ENCODE measurements at regions not wholly inside any gene's neighbourhood (a gene's known extent, or its start where the extent isn't known, plus 50 kb on each side); places are given as distances from the start of the nearest gene placed in this dataset.

DNA sequence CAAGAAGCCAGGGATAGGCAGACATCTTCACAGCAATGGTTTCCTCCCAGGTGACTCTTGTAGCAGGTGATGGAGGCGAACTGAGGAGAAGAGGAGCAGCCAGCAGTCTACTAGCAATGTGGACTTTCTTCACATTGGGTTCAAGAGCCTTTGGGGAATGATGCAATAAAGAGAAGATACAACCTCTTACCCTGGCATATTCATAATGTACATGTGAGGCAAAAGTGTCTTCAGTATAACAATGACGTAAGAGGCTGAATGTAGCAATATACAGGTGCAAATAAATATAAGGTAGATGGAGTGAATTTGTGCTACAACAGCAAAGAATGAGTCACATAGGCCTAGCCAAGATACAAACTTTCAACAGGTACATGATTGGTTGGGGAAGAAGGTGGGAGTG is 70.9 kb upstream of the SOX9 start:
- no peaks in the 10 kb centered on the region for H3K4me1 ChIP-seq (ENCODE audit: insufficient read depth, low read length)
- H3K4me3 ChIP-seq (ENCODE audit: low read length in 2 of 2): no peak overlapping the region
- POLR2A ChIA-PET (ENCODE audit: partially characterized antibody): no interaction called here
- intact Hi-C loops (cut with micrococcal nuclease): no loop called here
- H3K36me3 ChIP-seq (ENCODE audit: insufficient read depth, low read length): no peaks in the 10 kb centered on the region
- peaks cover 0 to 14% (median 4%) of the 10 kb centered on the region in 8 donors for H3K9me3 Mint-ChIP-seq
- CTCF ChIA-PET (ENCODE audit: partially characterized antibody): no interaction called here
- no peak overlapping the region for H3K27ac Mint-ChIP-seq
- no peaks in the 10 kb centered on the region for H3K36me3 Mint-ChIP-seq
- H3K9me3 ChIP-seq (ENCODE audit: control insufficient read depth in 1 of 2, low read length in 2 of 2): no peaks in the 10 kb centered on the region
- H3K27ac ChIP-seq (ENCODE audit: low read depth, low read length): no peak overlapping the region
- DNase-seq: no peak
- H3K27me3 ChIP-seq (ENCODE audit: insufficient read depth, low read length): no peaks in the 10 kb centered on the region
- no peak overlapping the region for H3K4me3 Mint-ChIP-seq
- H3K4me1 Mint-ChIP-seq: no peaks in the 10 kb centered on the region
- H3K27me3 Mint-ChIP-seq: peaks cover 3 to 7% of the 10 kb centered on the region in 2 donors

DNA sequence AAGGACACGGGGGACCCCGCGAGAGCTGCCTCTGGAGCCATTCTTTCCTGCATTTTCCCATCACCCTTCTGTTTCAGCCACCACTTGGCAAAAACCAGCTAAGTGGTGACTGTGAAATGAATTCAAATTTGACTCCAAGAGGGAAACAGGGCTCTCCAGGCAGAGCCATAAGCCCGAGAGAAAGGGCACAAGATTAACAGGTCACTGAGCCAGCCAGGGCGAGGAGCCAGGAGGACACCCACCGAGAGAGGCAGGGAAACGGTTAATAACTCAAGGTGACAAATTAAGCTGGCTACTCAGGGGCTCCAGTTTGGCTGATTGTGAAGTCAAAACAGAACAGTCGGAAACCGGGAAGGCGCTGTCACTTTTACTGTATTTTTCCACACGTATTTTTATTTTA is 67.8 kb upstream of the SOX9 start:
- H3K36me3 Mint-ChIP-seq: no peaks in the 10 kb centered on the region
- no peaks in the 10 kb centered on the region for H3K4me1 Mint-ChIP-seq
- H3K27ac Mint-ChIP-seq: no peak overlapping the region
- peaks cover 0 to 7% of the 10 kb centered on the region in 2 donors for H3K27me3 Mint-ChIP-seq
- no peak overlapping the region for H3K27ac ChIP-seq (ENCODE audit: low read depth, low read length)
- H3K4me3 ChIP-seq (ENCODE audit: low read length in 2 of 2): no peak overlapping the region
- intact Hi-C loops (cut with micrococcal nuclease): no loop called here
- H3K36me3 ChIP-seq (ENCODE audit: insufficient read depth, low read length): no peaks in the 10 kb centered on the region
- no peaks in the 10 kb centered on the region for H3K9me3 ChIP-seq (ENCODE audit: control insufficient read depth in 1 of 2, low read length in 2 of 2)
- ChIA-PET POLR2A (ENCODE audit: partially characterized antibody) (no interaction called here), CTCF (ENCODE audit: partially characterized antibody) (no interaction called here)
- peaks cover 0 to 14% (median 3%) of the 10 kb centered on the region in 8 donors for H3K9me3 Mint-ChIP-seq
- DNase-seq: no peak
- no peaks in the 10 kb centered on the region for H3K4me1 ChIP-seq (ENCODE audit: insufficient read depth, low read length)
- H3K4me3 Mint-ChIP-seq: no peak overlapping the region
- H3K27me3 ChIP-seq (ENCODE audit: insufficient read depth, low read length): no peaks in the 10 kb centered on the region

- Mint-ChIP-seq H3K36me3 (no peaks in the 10 kb centered on the region), H3K4me1 (no peaks in the 10 kb centered on the region), H3K4me3 (no peak overlapping the region), H3K27ac (no peak overlapping the region), H3K27me3 (peaks cover 0 to 7% of the 10 kb centered on the region in 2 donors), H3K9me3 (peaks cover 0 to 14% (median 3%) of the 10 kb centered on the region in 8 donors)
- Histone ChIP-seq H3K4me1 (ENCODE audit: insufficient read depth, low read length) (no peaks in the 10 kb centered on the region), H3K4me3 (ENCODE audit: low read length in 2 of 2) (no peak overlapping the region), H3K36me3 (ENCODE audit: insufficient read depth, low read length) (no peaks in the 10 kb centered on the region), H3K27ac (ENCODE audit: low read depth, low read length) (no peak overlapping the region), H3K9me3 (ENCODE audit: control insufficient read depth in 1 of 2, low read length in 2 of 2) (no peaks in the 10 kb centered on the region), H3K27me3 (ENCODE audit: insufficient read depth, low read length) (no peaks in the 10 kb centered on the region)
- intact Hi-C loops (cut with micrococcal nuclease): no loop called here
- DNase-seq: no peak
- CTCF ChIA-PET (ENCODE audit: partially characterized antibody): no interaction called here
- POLR2A ChIA-PET (ENCODE audit: partially characterized antibody): no interaction called here
These were observed 67.4 kb upstream of the SOX9 start for GRCh38 chr17:72053449-72053848.

DNA sequence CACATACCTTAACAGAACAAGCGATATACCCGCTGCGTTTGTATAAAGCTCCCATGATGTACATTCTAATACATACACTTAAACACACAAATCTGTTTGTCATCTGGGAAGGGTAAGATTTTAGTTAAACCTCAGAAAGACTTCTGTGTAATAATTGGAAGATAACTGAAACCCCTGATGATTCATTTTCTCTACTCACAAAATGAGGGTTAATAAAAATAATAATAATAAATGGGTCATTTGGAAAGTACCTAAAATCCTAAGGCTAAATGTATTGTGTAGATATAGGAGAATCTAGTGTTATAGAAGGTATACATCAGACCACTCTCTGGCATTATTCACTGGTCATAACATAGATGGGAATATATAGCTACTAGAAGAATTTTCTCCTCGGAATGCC is 64.7 kb upstream of the SOX9 start:
- Mint-ChIP-seq H3K9me3 (peaks cover 0 to 11% (median 2%) of the 10 kb centered on the region in 8 donors), H3K4me3 (no peak overlapping the region), H3K27ac (no peak overlapping the region), H3K4me1 (no peaks in the 10 kb centered on the region), H3K27me3 (peaks cover 0 to 5% of the 10 kb centered on the region in 2 donors), H3K36me3 (no peaks in the 10 kb centered on the region)
- no peaks in the 10 kb centered on the region for H3K36me3 ChIP-seq (ENCODE audit: insufficient read depth, low read length)
- H3K9me3 ChIP-seq (ENCODE audit: control insufficient read depth in 1 of 2, low read length in 2 of 2): no peaks in the 10 kb centered on the region
- ChIA-PET CTCF (ENCODE audit: partially characterized antibody) (no interaction called here), POLR2A (ENCODE audit: partially characterized antibody) (no interaction called here)
- no peaks in the 10 kb centered on the region for H3K4me1 ChIP-seq (ENCODE audit: insufficient read depth, low read length)
- no peaks in the 10 kb centered on the region for H3K27me3 ChIP-seq (ENCODE audit: insufficient read depth, low read length)
- no peak overlapping the region for H3K27ac ChIP-seq (ENCODE audit: low read depth, low read length)
- intact Hi-C loops (cut with micrococcal nuclease): no loop called here
- no peak overlapping the region for H3K4me3 ChIP-seq (ENCODE audit: low read length in 2 of 2)
- DNase-seq: no peak

DNA sequence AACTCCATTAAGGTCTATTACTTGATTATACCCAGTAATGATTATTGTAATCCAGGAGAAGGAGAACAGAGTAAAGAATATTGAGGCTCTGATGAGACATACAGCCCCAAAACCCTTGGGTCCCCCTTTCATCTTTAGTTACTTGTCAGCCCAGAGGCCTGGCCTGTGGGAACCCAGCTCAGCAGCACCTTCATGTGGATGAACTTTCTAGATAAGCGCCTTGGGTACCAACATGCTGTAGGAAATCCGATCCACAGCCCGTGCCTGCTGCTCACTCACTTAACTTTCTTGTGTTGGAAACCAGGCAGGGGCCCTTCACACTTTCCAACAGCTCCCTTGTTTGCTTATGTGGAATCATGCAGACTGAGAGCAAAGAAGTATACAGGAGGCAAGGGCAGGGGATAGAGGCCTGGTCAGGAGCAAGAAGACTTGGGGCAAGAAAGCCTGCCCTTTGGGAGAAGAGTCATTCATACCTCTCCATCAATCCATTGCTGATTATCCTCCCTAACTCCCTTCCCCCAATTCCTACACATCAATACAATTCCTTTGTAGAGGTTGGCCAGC is 64.0 kb upstream of the SOX9 start:
- Histone ChIP-seq H3K4me1 (ENCODE audit: insufficient read depth, low read length) (no peaks in the 10 kb centered on the region), H3K27ac (ENCODE audit: low read depth, low read length) (no peak overlapping the region), H3K36me3 (ENCODE audit: insufficient read depth, low read length) (no peaks in the 10 kb centered on the region), H3K27me3 (ENCODE audit: insufficient read depth, low read length) (no peaks in the 10 kb centered on the region), H3K9me3 (ENCODE audit: control insufficient read depth in 1 of 2, low read length in 2 of 2) (no peaks in the 10 kb centered on the region), H3K4me3 (ENCODE audit: low read length in 2 of 2) (no peak overlapping the region)
- H3K9me3 Mint-ChIP-seq: peaks cover 0 to 7% (median under 1%) of the 10 kb centered on the region in 8 donors
- no peak overlapping the region for H3K27ac Mint-ChIP-seq
- peaks cover 0 to 5% of the 10 kb centered on the region in 2 donors for H3K27me3 Mint-ChIP-seq
- DNase-seq: no peak
- no peaks in the 10 kb centered on the region for H3K36me3 Mint-ChIP-seq
- POLR2A ChIA-PET (ENCODE audit: partially characterized antibody): no interaction called here
- CTCF ChIA-PET (ENCODE audit: partially characterized antibody): no interaction called here
- no peak overlapping the region for H3K4me3 Mint-ChIP-seq
- intact Hi-C loops (cut with micrococcal nuclease): no loop called here
- H3K4me1 Mint-ChIP-seq: no peaks in the 10 kb centered on the region

DNA sequence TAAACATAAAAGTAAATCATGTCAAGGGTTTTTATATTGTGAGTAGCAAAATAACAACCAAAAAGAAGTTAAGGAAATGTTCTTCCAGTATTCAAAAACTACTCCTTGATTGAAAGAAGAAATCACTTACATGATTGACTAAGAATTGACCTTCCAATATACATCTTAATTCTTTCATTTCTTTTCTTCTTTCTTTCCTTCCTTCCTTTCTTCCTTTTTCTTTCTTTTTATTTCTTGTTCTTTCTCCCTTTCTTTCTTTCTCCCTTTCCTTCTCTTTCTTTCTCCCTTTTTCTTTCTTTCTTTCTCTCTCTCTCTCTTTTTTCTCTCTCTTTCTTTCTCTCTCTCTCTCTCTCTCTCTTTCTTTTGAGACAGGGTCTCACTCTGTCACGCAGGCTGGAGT is 60.7 kb upstream of the SOX9 start:
- no peak overlapping the region for H3K4me3 Mint-ChIP-seq
- H3K27me3 Mint-ChIP-seq: no peaks in the 10 kb centered on the region
- ChIA-PET POLR2A (ENCODE audit: partially characterized antibody) (no interaction called here), CTCF (ENCODE audit: partially characterized antibody) (no interaction called here)
- no peaks in the 10 kb centered on the region for H3K27me3 ChIP-seq (ENCODE audit: insufficient read depth, low read length)
- no peaks in the 10 kb centered on the region for H3K4me1 ChIP-seq (ENCODE audit: insufficient read depth, low read length)
- H3K36me3 Mint-ChIP-seq: no peaks in the 10 kb centered on the region
- H3K4me1 Mint-ChIP-seq: no peaks in the 10 kb centered on the region
- intact Hi-C loops (cut with micrococcal nuclease): no loop called here
- DNase-seq: no peak
- no peaks in the 10 kb centered on the region for H3K36me3 ChIP-seq (ENCODE audit: insufficient read depth, low read length)
- H3K27ac ChIP-seq (ENCODE audit: low read depth, low read length): no peak overlapping the region
- no peak overlapping the region for H3K27ac Mint-ChIP-seq
- H3K9me3 ChIP-seq (ENCODE audit: control insufficient read depth in 1 of 2, low read length in 2 of 2): no peaks in the 10 kb centered on the region
- no peak overlapping the region for H3K4me3 ChIP-seq (ENCODE audit: low read length in 2 of 2)
- peaks cover 0 to 4% (median 0%) of the 10 kb centered on the region in 8 donors for H3K9me3 Mint-ChIP-seq

DNA sequence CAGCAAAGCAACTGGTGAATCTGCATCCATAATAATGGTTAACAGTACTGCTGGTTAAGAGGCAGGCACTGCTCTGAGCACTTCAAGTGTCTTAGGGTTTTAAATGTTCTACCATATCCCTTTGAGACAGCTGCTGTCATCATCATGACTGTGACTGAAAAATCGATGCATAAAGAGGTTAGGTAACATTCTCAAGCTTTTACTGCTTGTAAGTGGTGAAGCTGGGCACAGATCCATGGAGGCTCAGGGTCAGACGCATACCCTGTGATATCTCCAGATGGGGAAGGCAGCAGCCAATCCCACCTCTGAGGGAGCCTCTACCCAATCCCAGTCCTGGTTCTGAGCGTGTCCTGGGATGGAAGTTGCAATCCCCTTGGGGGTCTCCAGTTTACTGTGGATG is 57.6 kb upstream of the SOX9 start:
- Mint-ChIP-seq H3K4me3 (no peak overlapping the region), H3K9me3 (peaks cover 0 to 6% (median 0%) of the 10 kb centered on the region in 8 donors), H3K36me3 (no peaks in the 10 kb centered on the region), H3K27me3 (no peaks in the 10 kb centered on the region), H3K4me1 (no peaks in the 10 kb centered on the region), H3K27ac (no peak overlapping the region)
- ChIA-PET POLR2A (ENCODE audit: partially characterized antibody) (no interaction called here), CTCF (ENCODE audit: partially characterized antibody) (no interaction called here)
- DNase-seq: no peak
- intact Hi-C loops (cut with micrococcal nuclease): no loop called here
- no peak overlapping the region for H3K27ac ChIP-seq (ENCODE audit: low read depth, low read length)
- no peaks in the 10 kb centered on the region for H3K36me3 ChIP-seq (ENCODE audit: insufficient read depth, low read length)
- no peaks in the 10 kb centered on the region for H3K9me3 ChIP-seq (ENCODE audit: control insufficient read depth in 1 of 2, low read length in 2 of 2)
- no peaks in the 10 kb centered on the region for H3K27me3 ChIP-seq (ENCODE audit: insufficient read depth, low read length)
- H3K4me1 ChIP-seq (ENCODE audit: insufficient read depth, low read length): no peaks in the 10 kb centered on the region
- no peak overlapping the region for H3K4me3 ChIP-seq (ENCODE audit: low read length in 2 of 2)

Measured in CD4-positive, alpha-beta memory T cell (primary cell).